Keratinocyte (primary cell): ENCODE measurements at regions not wholly inside any gene's neighbourhood (a gene's known extent, or its start where the extent isn't known, plus 50 kb on each side); places are given as distances from the start of the nearest gene placed in this dataset.

Source experiments
- CTCF ChIP-seq, 3 experiments: IDR thresholded peaks in 1 of 3; conservative IDR thresholded peaks in 1 of 3; optimal IDR thresholded peaks in 1 of 3; 2 replicates in 2 of 3; 3 replicates in 1 of 3; pipeline versions ENCODE3 to v1.5.1; 2011; ENCODE audit warnings: low read length in 3 of 3, mild to moderate bottlenecking in 3 of 3, moderate library complexity in 2 of 3, control low read depth in 1 of 3, inconsistent platforms in 1 of 3; ENCODE audit not compliant: insufficient read depth in 2 of 3; ENCODE audit errors: extremely low read depth in 1 of 3
- EZH2 ChIP-seq: IDR thresholded peaks from one replicate; pipeline ENCODE4 v1.6.1; 2012; ENCODE audit warnings: inconsistent platforms, mild to moderate bottlenecking, low read length, moderate library complexity

- TF ChIP-seq CTCF (optimal IDR thresholded peaks at IDR 0.05 in 1 of 3, IDR thresholded peaks at IDR 0.05 in 1 of 3, conservative IDR thresholded peaks at IDR 0.05 in 1 of 3; ENCODE audit: extremely low read depth in 1 of 3, insufficient read depth in 2 of 3, low read length in 3 of 3) (no peak), EZH2 (no peak)
These were observed 121.0 kb downstream of the NREP start for GRCh38 chr5:111635916-111636570.
